Middle frontal gyrus (tissue), 1 donor: ENCODE measurements at regions not wholly inside any gene's neighbourhood (a gene's known extent, or its start where the extent isn't known, plus 50 kb on each side); places are given as distances from the start of the nearest gene placed in this dataset.

Source experiments
- DNase-seq: peaks from one replicate; pipeline ENCODE4 v3.0.0-alpha.2; 2015; ENCODE audit warnings: low spot score; ENCODE audit errors: extremely low spot score

DNA sequence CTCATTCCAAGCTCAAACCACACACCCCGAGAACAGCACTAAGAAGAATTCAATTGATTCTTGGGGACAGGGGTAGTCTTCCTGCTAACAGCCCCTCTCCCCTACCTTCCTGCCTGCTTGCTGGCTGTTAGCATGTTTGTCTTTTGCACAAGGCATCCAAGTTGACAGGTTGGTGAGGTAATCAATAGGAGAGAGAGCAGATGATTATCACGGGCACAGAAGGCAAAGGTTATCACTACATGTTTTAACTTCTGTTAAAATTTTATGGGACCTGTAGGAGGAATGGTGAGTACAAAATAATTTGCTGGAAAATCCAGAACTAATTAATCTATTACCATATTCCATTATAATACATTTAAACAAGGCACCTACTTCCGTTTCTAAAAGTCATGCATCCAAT, 442.1 kb upstream of the TCF4 start:
- DNase-seq: no peak

DNA sequence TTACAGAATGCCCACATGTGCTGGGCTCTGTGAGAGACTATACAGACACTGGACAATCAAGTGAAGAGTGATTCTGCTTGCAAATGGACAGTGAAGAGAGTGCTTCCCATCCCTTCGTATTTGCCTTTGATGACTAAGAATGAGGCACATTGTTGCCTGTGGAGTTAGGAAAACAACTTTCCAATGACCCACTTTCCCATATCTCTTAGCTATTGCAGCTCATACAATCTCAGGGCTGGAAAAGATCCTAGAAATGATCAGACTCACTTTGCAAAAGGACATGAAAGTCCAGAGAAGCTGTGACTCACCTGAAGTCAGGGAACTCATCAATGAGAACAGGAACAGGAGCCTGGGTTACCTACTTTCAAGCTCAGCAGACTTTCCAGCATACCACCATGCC, 440.5 kb upstream of the TCF4 start:
- no peak for DNase-seq

DNA sequence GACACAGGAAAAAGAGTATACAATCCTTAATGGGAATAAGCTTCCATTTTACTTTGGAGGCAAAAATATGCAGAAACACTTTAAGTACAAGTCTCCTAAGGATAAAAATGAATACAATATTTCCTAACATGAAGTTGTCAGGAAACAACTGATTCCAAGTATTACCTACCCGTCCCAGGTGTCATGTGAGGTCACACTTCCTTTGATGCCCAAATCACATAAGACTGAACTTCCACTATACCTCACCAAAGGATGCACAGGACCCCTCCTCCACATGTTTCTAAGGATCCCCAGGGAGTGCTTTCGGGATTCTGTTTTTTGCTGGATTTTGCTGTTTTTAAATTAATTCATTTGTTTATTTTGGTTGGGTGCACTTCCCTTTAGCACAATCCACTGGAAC, 438.5 kb upstream of the TCF4 start:
- no peak for DNase-seq

DNA sequence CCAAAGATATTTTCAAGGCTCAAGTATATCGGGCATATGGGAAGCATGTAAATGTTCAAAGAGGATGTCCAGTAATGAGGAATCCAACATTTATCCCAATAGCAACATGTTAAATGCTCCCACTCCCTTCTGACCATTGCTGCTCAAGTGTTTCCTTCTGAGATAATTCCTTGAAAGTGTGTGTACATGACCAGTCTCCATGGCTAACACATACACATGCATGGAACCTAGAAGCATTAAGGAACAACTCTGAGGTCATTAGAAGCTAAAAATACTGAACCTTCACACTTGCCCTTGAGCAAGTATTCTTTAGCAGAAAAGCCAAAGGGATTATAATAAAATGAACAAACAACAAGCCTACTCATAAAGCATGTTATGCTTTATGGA, 433.8 kb upstream of the TCF4 start:
- no peak for DNase-seq

DNA sequence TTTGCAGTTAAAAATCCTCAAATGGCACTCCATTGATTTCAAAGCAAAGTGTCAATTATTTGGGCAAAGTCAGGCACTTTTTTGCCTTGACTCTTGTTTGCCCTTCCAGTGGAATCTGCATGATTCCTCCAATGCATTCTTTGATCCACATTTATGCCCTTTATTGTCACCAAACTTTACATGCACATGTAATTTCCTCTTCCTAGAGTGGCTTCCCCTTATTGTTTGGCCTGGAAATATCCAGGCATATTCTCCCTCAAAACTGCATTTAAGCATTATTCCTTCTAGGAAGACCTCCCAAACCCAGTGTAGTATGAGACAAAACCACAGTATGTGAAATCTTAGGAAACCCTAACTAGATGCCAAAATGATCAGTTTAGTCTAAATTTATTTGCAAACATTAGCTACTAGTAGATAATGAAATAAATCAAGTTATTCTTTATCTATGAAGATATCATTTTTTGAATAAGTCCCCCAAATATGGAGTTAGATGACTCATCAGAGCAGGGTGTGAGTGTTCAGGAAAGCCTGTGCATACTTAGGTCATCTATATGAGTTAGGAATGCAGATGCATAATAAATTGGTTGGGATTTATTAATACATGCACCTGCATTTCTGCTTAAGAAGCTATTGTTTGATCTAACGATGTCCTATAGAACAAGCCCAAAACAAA, 433.3 kb upstream of the TCF4 start:
- no peak for DNase-seq

DNA sequence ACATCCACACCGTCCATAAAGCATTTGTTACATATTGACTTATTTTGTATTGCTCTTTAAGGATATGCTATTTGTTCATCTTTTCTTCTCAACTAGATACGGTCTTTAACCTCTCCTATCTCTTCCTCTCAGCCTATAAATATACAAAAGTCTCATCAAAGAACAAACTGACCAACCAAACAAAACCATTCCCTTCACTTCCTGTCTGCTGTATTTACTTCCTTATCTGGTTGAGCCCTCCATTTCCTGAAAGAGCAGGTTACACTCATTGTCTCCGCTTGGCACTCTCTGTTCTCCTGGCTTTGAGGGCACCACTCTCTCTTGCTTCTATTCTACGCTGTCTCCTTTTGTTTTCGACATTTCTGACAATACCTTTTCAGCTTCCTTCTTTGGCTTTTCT, 431.9 kb upstream of the TCF4 start:
- DNase-seq: no peak

DNA sequence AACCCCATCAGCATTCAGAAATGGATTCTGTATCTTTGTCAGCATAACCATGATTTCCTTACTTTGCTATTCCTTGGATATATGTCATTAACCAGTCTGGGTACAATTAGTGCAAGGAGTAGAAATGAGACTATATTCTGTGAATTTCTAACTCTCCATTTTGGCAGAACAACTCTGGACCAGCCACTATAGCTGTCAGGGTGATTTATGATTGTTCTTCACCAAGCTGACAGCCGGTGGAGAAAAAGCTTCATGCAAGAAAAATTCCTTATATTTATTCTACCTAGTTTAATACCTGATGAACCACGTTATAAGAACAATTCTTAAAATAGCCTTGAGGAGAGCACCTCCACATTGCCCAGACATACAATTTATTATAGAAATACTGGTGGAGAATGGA, 431.2 kb upstream of the TCF4 start:
- no peak for DNase-seq

DNA sequence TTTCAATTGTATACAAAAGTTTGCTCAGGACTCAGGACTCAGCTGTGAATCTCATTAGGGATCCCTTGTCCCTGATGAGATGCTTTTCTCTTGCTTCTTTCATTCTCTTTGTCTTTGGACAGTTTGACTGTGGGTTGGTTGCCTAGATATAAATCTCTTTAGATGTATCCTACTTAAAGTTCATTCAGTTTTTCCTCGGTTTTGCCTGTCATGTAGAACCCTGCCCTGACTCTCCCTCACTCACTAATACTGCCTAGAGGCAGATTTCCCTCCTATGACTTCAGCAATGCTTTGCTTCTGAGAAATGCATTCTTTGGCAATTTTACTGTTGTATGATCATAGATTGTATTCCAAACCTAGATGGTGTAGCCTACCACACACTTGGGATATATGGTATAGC, 421.4 kb upstream of the TCF4 start:
- DNase-seq: no peak

DNA sequence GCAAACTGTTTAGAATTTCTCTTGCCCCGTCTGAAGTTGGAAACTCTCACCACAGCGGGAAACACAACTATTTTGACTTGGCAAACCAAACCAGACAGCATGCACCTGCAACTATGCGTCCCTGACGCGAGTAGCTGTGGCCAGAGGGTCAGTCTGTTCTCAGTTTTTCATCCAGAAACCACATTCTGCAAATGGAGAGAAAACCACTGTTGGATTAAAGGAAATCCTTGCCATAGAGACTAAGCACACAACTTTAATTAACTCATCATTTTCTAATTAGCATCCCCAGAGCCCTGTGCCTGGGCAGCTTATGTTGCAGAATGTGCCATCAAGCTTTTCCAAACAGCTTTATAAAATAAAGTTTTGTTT, 415.7 kb upstream of the TCF4 start:
- DNase-seq: no peak

DNA sequence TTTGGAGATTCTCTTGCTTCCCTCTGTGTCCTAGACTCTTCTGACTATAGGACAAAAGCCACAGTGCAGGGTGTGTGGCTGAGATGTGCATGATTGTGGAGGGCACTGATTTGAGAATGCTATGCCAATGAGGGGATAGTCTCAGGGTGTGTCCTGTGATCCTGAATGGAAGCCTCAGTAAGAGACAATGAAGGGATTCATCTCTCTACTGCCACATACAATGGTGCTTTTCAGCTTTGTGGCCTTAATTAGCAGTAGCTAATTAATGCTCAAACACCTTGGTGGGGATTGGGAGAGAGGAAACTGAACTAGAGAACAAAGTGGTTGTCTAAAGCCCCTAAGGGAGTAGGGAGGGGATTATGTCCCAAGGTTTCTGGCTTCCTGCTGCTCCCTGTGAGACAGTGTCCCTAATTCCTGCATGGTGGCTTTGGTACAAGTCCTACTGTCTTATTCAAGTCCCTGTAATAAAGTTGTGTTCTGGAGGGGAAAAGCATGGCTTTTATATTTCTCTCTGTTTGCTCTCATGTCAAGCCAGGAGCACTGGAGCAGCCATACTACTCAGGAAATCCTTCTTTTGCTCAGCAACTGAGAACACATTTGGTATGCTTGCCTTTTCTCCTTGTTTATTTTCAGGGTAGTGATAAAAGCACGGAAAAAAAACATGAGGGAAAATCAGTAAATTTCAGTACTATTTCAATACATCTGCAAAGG, 415.2 kb upstream of the TCF4 start:
- DNase-seq: no peak

DNA sequence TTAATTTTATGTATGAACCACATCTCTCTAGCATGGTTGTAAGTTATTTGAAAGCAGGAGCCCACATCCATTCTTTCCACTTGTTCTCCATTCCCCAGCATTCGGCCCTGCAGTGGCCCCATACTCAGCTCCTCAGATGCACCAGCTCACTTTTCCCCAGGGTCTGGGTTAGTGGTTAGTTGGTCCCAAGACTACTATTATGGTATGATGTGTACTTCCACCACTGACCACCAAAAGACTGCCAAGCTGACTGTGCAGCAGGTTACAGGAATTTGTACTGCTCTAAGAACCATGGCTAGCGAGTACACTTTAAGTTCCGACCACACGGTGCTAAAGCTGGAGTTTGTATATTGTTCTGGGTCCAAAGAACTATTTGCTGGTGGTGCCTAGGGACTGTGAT, 413.6 kb upstream of the TCF4 start:
- DNase-seq: no peak

DNA sequence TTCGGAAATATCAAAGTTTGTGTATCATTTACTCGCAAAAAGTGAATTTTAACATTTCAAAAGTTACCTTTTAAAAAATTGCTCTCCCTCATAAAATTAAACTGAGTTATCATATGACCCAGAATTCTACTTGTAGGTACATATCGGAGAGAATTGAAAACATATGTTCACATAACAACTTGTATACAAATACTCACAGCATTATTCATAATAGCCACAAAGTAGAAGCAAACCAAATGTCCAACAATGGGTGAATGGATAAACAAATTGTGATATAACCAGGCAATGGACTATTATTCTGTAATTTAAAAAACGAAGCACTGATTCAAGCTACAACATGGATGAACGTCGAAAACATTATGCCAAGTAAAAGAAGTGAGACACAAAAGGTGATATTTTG, 412.0 kb upstream of the TCF4 start:
- DNase-seq: no peak

DNA sequence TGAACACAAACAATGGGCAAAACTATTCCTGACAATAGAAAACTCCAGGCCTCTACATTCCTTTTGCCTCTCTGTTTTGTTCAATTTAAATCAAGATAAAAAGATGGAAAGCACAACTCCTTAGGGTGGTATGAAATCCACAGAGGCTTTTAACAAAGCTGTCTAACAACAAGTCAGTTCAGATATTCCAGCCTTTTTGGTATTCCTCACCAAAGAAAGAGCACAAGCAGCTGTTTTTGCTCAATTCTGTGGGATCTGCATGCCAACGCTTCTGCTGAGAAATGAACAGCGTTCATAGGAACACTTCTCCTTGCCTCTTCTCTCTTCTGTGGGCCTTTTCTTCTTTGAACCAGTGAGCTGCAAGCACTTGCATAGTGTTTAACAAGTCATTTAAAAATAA, 411.6 kb upstream of the TCF4 start:
- DNase-seq: no peak

DNA sequence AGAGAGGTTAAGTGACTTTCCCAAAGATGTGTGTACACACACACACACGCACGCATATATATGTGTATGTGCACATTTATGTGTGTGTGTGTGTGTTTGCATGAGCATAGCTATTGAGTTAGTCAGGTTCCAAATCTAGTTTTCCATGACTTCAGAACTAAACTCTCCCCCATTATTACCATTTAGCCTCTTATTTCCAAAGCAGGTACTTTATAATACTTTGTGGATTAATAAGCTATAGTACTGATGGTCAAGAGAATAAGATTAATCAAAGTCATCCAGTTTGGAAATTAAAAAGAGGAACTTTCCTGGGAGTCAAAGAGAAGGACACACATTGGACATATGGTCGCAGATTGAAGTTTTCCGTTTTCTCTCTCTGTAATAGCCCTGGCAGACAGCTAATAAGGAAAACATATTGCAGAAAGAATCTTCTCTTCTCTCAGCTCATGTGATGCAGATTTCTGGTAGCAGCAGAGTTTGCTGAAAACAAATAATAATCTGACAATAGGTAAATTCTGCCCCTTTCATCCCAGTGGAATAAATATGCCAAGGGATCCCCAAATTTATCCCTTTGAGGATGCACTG, 410.9 kb upstream of the TCF4 start:
- DNase-seq: no peak

DNA sequence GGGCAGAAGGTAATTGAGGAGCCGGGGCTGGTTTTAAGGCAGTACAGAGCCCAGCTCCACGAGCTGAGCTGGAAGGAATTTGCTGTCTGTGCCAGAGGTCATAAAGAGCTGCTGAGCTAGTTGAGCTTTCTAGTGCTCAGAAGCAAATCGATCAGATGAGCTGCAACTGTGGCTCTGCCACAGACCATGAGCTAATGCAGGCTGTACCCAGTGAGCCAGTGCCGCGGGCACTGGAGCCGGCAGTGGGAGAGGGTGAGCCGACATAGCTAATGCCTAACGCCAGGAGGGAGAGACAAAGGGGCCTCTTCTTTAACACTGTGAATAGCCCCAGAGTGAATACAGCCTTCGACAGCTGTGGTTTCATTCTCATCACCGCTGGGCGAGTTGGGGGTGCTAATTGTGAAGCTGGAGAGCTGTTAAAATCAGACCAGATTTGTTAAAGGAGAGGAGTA, 410.1 kb upstream of the TCF4 start:
- DNase-seq: peak; percentile 57

DNA sequence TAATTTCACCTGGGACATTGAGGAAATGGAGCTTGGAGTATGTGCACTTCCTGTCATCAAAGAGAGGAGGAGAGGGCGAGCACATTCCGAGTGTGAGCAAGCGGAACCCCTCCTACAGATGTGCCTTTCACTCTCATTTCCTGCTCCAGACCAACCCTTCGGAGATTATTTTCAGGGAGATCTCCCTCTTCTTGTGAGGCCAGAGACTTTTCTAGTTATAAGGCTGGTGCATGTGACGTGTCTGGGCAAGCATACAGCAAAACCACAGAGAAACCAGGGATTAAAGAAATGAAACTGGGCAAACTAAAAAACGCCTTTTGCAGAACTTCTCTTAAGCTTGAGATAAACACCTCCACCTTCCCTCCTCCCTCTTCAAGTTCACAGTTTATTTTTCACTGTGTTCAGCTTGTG, 409.2 kb upstream of the TCF4 start:
- no peak for DNase-seq

DNA sequence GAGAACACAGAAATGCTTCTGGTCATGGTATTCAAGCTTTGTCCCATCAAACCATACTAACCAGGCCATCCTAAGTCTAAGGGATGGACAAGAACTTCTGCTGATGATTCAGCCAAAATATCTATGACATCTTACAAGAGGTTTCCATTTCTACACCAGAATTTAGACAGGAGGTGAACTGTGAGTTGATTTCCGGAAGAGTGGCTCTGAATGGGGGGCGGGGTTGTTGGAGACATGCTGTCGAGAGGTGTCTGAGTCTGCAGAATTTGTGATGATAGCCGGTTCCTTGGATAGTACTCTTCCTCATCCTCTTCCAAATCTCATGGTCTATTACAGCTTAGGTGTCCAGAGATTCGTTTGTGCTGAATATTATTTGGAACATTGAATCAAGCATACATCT, 408.7 kb upstream of the TCF4 start:
- DNase-seq: no peak

DNA sequence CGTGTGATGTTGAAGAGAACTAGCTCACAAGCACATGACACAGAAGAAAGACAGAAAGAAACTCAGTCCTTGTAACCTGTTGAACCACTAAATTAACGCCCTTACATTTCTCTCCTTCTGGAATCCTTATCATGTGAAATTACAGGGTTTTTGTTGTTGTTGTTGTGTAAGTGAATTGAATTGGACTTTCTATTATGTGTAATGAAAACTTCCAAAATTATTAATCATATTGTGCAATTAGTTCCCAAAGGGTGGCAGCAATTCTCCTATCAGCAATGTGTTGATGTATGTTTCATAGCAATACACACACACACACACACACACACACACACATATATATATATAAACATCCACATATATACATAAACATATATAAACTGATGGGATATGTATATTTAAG, 402.2 kb upstream of the TCF4 start:
- no peak for DNase-seq

DNA sequence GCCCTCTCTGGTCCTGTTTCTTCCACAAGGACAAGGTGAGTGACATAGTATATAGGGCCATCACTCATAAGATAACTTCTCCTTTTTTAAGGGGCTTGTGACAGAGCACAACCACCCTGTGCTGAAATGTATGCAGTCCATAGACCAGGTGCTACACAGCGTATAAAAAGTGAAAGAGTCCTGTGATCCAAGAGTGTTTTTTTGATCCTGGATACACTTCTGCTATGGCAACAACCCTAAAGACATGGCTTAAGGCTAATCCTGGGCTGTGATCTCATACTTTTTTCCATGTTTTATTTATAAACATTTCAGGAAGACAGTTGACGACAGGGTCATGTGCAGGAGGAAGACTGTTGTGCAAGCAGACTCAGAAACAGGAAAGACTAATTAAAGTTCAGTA, 400.5 kb upstream of the TCF4 start:
- DNase-seq: no peak

DNA sequence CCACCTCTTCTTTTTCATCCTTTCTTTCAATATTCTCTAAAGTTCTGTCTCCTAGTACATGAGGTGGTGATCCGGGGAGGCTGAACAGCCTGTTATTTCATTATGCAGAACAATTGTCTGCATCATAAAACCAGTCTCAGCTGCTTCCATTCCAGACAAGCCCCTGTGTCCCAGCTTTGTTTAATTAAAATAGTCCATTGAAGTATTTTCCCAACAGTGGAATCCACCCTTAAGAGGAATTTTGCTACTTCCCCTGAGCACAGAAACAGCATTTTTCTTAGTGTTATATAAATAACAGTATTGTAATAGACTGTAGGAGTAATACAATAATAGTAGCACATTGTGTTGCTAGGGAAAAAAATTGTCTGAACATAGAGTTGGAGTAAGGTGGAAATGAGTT, 395.4 kb upstream of the TCF4 start:
- no peak for DNase-seq

DNA sequence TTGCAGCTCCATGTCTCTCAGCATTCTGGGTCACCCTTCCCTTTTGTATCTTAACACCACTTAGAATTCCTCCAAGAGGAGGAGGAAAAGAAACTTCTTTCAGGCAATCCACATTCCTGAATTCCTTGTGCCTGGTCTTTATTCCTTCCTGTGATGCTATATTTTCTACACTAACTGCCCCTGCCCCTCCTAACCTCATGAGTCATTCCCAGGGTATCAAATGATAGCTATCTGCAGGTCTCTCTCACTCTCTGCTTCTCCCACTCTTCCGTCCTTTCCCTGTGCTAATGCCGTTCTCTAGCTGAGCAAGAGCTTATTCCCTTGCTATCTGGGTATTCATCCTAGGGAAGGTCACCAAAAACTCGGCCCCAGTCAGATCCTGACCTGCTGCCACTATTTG, 395.0 kb upstream of the TCF4 start:
- no peak for DNase-seq

DNA sequence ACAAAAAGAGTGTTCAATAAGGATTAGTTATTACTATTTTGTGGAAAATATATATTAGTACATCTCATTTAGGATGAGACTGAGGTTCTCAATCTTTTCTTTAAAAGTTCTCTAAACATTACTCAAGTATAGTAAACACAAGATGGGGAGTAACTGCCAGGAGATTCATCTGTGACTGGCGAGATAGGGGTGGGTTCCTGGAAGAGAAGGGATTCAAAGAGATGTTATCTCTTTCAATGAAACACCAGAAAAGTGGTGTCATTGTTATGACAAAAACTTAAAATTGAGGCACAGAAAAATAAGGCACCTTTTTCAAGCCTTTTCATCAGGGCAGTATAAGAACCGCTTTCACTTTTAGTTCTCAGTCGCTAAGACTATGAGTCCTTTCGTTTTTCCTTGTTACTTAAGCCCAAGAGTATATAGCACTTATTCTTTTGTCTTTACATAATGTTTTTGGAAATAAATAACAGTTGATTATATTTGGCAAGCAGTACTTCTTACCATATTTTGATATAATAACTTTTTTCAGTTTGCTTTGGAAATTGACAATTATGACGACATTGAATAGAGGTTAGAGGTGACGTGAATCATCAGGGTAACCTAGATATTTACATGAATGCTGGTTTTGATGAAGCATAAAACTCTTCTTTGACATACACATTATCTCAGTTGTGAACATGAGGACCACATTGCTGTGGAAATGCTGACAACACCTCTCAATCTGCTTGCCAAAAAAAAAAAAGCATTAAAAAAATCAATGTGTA, 393.9 kb upstream of the TCF4 start:
- DNase-seq: no peak
